DMS53 treated with DMSO at 0.1 percent for 48 hours (cell line): ENCODE measurements at regions not wholly inside any gene's neighbourhood (a gene's known extent, or its start where the extent isn't known, plus 50 kb on each side); places are given as distances from the start of the nearest gene placed in this dataset.

Experiments used
- DNase-seq: peaks from one replicate; lab custom pipeline; 2025; ENCODE audit not compliant: unreplicated experiment; lab: John Stamatoyannopoulos, UW

- DNase-seq = no peak
Measured at GRCh38 chr17:13359774-13360173, 242.0 kb downstream of the HS3ST3A1 start.

GRCh38 chr17:13355054-13355453 is 246.7 kb downstream of the HS3ST3A1 start:
- DNase-seq = no peak

GRCh38 chr17:13353590-13353989 is 248.1 kb downstream of the HS3ST3A1 start:
- DNase-seq = no peak

- DNase-seq = no peak
Measured at GRCh38 chr17:13352747-13353415, 248.8 kb downstream of the HS3ST3A1 start.

- DNase-seq = no peak
Measured at GRCh38 chr17:13351046-13351445, 250.7 kb downstream of the HS3ST3A1 start.

DNA sequence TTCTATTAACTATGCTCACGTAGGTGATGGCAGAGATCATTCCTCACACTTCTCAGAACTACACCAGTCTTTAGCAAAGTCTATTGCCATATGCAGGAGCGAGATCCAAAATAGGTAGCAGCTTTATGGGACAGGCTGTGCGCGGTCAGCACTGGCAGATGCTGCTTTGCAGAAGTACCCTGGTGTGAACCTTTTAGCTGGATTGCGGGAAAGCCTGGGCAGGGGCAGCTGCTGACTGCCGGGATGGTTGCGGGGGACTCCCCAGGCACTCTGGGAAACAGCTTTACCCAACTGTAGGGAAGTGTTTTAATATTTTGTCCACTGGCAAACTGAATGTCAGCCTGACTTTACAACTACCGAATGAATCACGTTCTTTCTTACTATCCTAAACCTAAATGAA is 251.3 kb downstream of the HS3ST3A1 start:
- DNase-seq = no peak

DNA sequence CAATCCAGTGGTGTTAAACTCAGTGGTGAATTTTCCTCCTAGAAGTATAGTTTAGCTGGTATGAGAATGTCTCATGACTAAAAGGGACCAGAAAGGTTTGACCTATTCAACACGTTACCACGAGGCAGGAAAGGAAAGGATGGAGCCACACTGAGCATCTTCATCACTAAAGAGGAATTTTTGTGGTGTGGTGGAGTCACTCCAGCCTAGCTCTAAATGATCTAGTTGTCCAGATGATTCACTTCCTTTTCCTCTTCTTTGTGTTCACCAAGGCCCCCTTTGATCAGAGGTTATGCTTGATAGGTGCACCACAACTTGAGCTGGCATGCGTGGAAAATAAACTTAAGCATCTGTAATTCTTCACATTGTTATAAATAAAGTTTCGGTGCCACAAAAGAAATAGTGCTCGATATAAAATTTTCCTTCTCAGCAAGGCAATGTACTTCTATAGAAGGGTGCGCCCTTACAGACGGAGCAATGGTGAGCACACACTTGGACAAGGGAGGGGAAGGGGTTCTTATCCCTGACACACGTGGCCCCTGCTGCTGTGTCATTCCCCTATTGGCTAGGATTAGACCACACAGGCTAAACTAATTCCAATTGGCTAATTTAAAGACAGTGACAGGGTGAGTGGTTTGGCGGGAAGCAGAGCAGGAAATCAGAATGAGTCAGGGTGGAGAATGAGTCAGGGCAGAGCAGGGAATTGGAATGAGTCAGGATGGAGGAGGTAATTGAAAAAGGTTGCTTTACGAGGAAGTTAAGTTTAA is 254.6 kb downstream of the HS3ST3A1 start:
- no peak for DNase-seq

GRCh38 chr17:13346592-13346991 is 255.1 kb downstream of the HS3ST3A1 start:
- DNase-seq = no peak

- no peak for DNase-seq
Measured at GRCh38 chr17:13346081-13346533, 255.6 kb downstream of the HS3ST3A1 start.

- DNase-seq = no peak
Measured at GRCh38 chr17:13338421-13338820, 263.3 kb downstream of the HS3ST3A1 start.

DNA sequence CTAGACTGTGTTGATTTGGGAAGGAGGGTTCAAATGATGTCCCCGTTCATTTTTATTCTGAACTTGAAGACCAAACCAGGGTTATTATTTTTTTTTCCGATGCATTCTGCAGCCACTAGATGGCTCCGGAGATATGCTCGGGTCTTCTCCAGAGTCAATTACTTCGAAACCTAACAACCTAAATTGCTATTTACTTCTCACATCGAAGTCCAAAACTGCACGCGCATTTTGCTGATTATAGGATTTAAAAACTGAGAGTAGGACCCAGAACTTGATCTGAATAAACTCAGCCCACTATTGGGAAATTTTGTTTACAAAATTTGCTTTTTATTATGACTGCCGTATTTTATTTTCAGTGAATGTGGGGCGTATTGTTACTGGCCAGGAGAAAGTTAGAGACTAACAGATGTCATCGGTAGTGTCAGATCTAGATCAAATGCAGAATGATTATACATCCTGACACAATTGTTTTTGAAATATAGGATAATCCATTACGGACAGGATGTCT is 263.8 kb downstream of the HS3ST3A1 start:
- DNase-seq = no peak

DNA sequence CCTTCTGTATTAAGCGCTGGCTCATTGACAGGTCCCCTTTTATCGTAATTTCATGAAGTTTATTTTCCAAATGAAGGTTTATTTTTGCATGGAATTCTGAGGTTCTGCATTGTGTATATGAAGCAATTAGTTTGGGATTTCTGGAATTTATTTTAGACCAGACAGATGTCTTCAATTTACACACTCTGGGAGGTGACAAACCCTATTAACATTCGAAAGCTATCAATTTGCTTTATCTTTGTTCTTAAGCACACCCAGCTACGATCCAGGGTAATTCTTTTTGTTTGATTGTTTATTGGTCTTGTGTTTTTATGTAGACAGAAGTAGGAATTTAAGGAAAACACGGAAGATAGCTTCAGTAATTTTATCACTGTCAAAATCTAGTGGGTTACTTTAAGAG is 264.6 kb downstream of the HS3ST3A1 start:
- DNase-seq = no peak

- DNase-seq = no peak
Measured at GRCh38 chr17:13334374-13334773, 267.4 kb downstream of the HS3ST3A1 start.

DNA sequence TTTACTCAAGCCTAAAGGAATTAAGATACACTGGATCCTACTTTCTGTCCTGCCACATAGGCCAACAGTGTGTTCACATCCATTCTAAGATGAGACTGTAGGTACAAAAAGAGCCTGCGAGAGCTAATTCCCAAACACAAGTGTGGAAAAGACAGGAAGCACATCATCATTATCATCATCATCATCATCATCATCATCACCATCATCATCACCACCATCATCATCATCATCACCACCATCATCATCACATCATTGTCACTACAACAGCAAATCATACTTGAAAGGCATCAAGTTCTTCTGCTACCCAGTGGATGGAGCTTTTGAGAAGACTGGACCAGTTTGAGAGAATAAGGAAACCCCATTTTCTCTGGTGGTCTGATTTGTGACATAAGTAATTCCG is 268.1 kb downstream of the HS3ST3A1 start:
- no peak for DNase-seq

DNA sequence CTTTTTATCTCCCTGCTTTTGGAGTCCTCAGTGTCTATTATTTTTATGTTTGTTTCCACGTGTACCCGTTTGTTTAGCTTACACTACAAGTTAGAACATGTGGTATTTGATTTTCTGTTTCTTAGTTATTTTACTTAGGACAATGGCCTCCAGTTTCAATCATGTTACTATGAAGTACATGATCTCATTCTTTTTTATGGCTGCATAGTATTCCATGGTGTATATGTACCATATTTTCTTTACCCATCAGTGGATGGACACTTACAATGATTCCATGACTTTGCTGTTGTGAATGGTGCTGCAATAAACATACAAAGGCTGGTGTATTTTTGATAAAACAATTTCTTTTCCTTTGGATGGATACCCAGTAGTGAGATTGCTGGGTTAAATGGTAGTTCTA is 269.5 kb downstream of the HS3ST3A1 start:
- DNase-seq = no peak

- DNase-seq = no peak
Measured at GRCh38 chr17:13329421-13329820, 272.3 kb downstream of the HS3ST3A1 start.

- no peak for DNase-seq
Measured at GRCh38 chr17:13323990-13324389, 277.7 kb downstream of the HS3ST3A1 start.

GRCh38 chr17:13321951-13322701 is 279.6 kb downstream of the HS3ST3A1 start:
- no peak for DNase-seq

- DNase-seq = no peak
Measured at GRCh38 chr17:13320046-13320785, 281.5 kb downstream of the HS3ST3A1 start.

DNA sequence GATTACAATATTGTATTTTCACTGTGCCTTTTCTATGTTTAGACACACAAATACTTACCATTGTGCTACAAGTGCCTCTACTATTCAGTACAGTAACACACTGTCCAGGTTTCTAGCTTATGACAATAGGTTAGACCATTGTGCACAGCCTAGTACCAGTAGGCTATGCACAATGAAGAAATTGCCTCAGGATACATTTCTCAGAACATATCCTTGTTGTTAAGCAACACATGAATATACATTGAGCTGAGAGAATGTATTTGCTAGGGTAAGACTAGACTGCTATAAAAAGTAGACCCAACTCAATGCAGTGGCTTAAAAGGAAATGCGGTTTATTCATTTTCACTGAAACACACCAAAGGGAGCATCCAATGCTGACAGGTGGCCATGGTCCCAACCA is 285.1 kb downstream of the HS3ST3A1 start:
- DNase-seq = no peak

DNA sequence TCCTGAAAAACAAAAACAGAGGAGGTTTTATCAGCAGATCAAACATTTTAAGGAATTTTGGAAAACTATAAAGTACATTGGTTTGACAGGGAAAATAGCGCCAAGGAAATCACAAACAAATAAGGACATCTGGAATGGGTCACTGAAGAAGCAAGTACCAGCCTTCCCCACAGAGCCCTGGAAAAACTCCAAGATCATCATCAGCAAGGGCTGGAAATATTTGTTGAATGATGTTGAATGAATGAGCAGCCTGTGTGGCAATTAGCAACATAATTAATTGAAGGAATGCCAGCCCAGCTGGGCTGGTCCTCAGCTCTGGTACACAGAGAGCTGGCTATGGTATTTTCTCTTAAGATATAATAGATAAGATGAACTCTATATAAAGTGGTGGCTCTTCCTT is 290.4 kb downstream of the HS3ST3A1 start:
- DNase-seq = no peak
